ENCODE measurements at regions not wholly inside any gene's neighbourhood (a gene's known extent, or its start where the extent isn't known, plus 50 kb on each side); places are given as distances from the start of the nearest gene placed in this dataset.

- H3K4me3 ChIP-seq (ENCODE audit: low read depth, low read length): no peak overlapping the region
- DNase-seq (ENCODE audit: low read depth): no peak
- TF ChIP-seq MAX (IDR thresholded peaks at IDR 0.05; ENCODE audit: low read depth, low read length): no peak
- TF ChIP-seq POLR2A (IDR thresholded peaks at IDR 0.05; ENCODE audit: extremely low read depth, insufficient read length): no peak
- TF ChIP-seq MYC (IDR thresholded peaks at IDR 0.05; ENCODE audit: low read depth, low read length): no peak
- no peak for TF ChIP-seq CTCF (IDR thresholded peaks at IDR 0.05; ENCODE audit: low read depth, low read length)
Measured at GRCh38 chr1:82792151-82792550, 991.4 kb downstream of the ADGRL2 start.

- no peak overlapping the region for H3K4me3 ChIP-seq (ENCODE audit: low read depth, low read length)
- no peak for TF ChIP-seq MAX (IDR thresholded peaks at IDR 0.05; ENCODE audit: low read depth, low read length)
- TF ChIP-seq POLR2A (IDR thresholded peaks at IDR 0.05; ENCODE audit: extremely low read depth, insufficient read length): no peak
- TF ChIP-seq CTCF (IDR thresholded peaks at IDR 0.05; ENCODE audit: low read depth, low read length): no peak
- TF ChIP-seq MYC (IDR thresholded peaks at IDR 0.05; ENCODE audit: low read depth, low read length): no peak
- DNase-seq (ENCODE audit: low read depth): no peak
Measured at GRCh38 chr1:82790556-82790955, 989.8 kb downstream of the ADGRL2 start.

- H3K4me3 ChIP-seq (ENCODE audit: low read depth, low read length): no peak overlapping the region
- DNase-seq (ENCODE audit: low read depth): no peak
- TF ChIP-seq POLR2A (IDR thresholded peaks at IDR 0.05; ENCODE audit: extremely low read depth, insufficient read length) (no peak), MAX (IDR thresholded peaks at IDR 0.05; ENCODE audit: low read depth, low read length) (no peak), MYC (IDR thresholded peaks at IDR 0.05; ENCODE audit: low read depth, low read length) (no peak), CTCF (IDR thresholded peaks at IDR 0.05; ENCODE audit: low read depth, low read length) (no peak)
Measured at GRCh38 chr1:82788660-82789059, 987.9 kb downstream of the ADGRL2 start.

- no peak overlapping the region for H3K4me3 ChIP-seq (ENCODE audit: low read depth, low read length)
- TF ChIP-seq MYC (IDR thresholded peaks at IDR 0.05; ENCODE audit: low read depth, low read length) (no peak), POLR2A (IDR thresholded peaks at IDR 0.05; ENCODE audit: extremely low read depth, insufficient read length) (no peak), MAX (IDR thresholded peaks at IDR 0.05; ENCODE audit: low read depth, low read length) (no peak), CTCF (IDR thresholded peaks at IDR 0.05; ENCODE audit: low read depth, low read length) (no peak)
- DNase-seq (ENCODE audit: low read depth): no peak
Measured at GRCh38 chr1:82788038-82788437, 987.3 kb downstream of the ADGRL2 start.

- H3K4me3 ChIP-seq (ENCODE audit: low read depth, low read length): no peak overlapping the region
- no peak for DNase-seq (ENCODE audit: low read depth)
- TF ChIP-seq MYC (IDR thresholded peaks at IDR 0.05; ENCODE audit: low read depth, low read length) (no peak), POLR2A (IDR thresholded peaks at IDR 0.05; ENCODE audit: extremely low read depth, insufficient read length) (no peak), CTCF (IDR thresholded peaks at IDR 0.05; ENCODE audit: low read depth, low read length) (no peak), MAX (IDR thresholded peaks at IDR 0.05; ENCODE audit: low read depth, low read length) (no peak)
Measured at GRCh38 chr1:82786883-82787282, 986.1 kb downstream of the ADGRL2 start.

Data from NB4 (cell line).